Dedifferentiated amniotic fluid mesenchymal stem cell (primary cell): ENCODE measurements at regions not wholly inside any gene's neighbourhood (a gene's known extent, or its start where the extent isn't known, plus 50 kb on each side); places are given as distances from the start of the nearest gene placed in this dataset.

Experiments used
- DNase-seq: peaks from one replicate; pipeline ENCODE4 v3.0.0-alpha.2; 2016; ENCODE audit errors: extremely low spot score

DNA sequence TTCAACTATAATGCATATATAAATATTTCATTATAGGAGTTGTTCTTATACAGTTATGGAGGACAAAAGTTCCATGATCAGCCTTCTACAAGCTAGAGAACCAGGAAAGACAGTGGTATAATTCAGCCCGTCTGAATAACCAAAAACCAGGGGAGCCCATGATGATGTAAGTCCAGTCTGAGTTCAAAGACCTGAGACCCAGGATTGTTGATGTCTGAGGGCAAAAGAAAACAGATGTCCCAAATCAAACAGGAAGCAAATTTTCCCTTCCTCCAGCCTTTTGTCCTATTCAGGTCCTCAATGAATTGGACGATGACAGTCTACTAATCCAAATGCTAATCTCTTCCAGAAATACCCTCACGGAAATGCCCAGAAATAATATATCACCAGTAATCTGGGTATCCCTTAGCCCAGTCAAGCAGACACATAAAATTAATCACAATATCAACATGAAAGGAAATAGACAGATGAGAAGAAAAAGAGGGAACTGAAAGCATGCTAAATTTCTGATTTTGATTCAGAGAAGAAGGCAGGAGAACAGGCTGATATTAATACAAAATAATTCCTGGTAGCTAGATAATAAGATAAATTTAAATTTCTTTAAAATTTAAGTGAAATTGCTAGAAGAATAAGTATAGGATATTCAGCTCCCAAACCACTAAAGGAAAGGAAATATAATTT lies 255.6 kb upstream of the CTAGE1 start:
- DNase-seq = no peak

DNA sequence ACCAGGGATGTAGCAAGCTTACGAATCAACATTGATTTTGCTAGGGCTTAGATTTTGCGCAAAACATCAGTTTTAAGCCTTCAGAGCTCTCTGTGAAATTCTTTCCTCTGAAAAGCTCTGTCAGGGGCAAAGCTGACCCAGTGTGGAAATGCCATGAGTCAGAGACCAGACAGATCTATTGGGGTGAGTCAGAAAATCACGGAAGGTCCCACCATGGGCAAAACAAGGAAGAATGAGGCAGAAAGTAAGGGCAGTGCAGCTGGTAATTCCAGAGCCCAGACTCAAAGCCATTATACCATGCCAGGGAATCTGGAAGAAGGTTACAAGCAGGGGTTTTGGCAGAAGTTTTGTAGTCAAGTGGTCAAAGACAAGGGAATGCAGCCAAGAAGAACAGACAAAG lies 256.6 kb upstream of the CTAGE1 start:
- DNase-seq = peak; percentile 65

DNA sequence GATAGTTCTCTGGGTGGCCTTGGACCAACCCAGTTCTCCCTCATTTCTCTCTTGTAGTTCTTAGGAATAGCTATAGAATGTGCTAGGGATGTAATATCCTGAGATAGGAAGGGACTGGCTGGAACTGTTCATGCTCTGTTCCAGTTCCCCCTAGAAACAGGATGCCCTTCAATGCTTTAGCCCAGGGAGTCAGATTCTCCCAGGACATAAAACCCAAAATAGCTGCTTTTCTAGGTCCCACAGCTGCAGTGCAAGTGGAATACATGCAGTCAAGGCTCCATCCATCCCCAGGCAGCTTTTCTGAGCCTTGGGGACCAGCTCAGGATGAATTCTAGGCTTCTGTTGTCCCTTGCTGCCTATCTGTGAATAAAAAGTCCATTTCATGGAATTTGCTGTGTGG lies 257.3 kb upstream of the CTAGE1 start:
- DNase-seq = no peak

DNA sequence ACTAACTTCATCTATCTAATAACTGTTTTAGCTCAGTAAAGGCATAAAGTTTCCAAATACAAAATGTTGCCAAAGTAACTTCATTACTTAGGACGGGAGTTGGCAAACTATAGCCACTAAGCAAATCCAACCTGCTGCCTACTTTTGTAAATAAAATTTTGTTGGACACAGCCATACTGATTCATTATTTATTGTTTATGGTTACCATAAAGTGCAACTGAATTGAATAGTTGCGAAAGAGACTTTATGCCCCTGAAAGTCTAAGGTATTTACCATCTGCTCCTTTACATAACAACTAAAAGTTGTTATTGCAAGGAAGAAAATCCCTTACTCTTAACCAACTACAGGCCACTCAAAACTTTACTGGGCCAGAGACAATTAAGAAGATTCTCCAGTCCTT lies 256.7 kb upstream of the RBBP8 start:
- peak; percentile 42 for DNase-seq

DNA sequence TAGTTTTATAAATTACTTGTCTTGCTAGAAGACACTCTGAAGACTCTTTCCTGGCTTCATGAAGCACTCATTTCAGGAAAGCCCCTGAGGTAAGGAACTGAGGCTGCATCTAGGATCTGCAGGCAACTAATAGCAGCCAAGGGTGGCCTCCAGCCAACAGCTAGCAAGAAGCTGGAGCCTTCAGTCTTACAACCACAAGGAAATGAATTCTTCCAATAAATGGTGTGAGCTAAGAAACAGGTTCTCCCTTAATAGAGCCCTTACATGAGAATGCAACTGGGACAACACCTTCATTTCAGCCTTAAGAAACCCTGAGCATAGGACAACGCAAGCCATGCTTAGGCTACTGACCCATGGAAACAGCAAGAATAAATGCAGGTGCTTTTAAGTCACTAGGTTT lies 254.6 kb upstream of the RBBP8 start:
- no peak for DNase-seq

DNA sequence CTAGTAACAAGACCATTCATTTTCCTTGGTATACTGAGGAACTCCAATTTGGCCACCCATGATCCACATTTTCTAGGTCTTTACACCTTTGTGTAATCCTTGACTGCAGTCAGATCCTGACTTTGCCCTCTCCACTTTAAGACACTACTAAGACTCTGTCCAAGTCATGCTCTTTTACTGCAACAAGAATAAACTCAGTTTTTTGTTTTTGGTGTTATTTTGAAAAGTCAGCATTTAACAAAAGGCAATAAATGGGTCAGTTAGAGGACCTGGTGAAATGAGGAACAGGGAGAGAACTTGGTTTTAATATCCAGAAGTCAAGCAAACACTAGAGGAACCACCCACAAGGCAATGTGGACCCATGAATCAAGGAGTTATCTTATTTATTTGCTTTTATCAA lies 252.2 kb upstream of the RBBP8 start:
- no peak for DNase-seq

DNA sequence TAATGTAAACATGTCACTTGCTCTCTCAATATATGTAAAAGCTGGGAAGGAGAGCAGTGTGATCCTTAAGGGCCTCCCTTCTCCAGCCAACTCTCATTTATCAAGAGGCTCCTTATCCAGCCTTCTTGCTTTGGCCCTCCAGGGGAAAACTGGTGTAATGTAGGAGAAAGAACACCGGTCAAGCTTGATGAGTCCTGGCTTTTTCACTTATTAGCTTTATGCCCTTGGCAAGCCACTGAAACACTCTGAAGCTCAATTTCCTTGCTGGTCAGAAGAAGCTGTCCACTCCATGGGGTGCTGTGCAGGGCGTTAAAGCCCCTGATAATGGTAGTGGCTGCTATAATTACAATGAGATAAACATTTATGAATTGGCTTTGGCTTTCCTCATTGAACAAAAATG lies 251.2 kb upstream of the RBBP8 start:
- DNase-seq = no peak

DNA sequence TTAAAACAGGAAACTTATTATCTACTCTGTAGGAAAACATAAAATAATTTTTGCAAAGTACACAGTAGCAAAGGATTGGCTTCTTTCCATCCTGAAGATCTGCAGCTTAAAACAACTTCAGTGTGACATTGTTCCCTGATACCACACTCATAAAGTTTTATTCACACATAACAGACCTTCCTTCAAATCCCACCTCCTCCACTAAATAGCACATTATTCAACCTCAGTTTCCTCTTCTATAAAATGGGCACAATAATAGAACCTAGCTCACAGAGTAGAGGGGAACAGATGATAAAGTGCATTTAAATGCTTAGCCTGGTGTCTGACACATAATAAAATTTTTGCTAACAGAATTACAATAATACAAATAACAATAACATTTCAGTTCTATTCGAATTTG lies 250.4 kb upstream of the RBBP8 start:
- DNase-seq = no peak

DNA sequence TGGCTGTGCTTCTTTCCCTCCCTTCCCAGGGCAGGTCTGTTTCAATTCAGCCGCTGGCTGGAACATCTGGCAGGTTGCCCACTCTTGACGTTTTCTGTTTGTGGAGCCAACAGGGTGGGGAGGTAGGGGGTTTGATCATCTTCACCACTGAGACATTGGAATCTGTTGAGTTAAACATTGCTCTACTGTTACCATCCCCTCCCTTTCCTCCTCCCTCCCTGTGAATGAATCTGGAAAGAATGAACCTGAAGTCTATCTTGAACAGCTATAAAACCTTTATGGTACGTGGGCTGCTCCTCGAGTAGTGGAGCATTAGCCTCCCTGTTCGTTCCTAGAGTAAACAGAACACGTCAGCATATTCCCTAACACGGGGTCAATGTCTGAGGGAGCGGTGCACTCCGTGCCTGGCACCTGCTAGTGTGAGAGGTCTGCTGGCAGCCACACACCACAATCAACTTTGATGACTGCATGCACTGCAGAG lies 249.9 kb upstream of the RBBP8 start:
- peak; percentile 77 for DNase-seq

DNA sequence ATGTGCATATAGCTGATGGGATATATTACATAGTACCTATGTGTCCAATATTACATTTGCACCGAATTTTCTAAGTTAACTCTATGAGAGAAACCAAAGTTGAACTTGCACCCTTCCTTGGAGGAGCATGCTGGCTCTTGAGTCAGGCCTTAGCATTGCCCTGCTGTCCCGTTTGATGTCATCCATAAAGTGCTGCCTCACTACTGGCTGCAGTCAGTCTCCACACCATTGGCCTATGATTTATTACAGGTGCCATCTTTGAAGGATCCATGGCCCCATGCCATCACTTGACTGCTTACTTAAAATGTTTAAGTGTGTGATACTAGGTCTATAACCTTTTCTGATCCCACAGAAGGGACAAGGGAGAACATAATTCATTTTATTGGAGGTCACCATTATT lies 249.3 kb upstream of the RBBP8 start:
- DNase-seq = no peak

DNA sequence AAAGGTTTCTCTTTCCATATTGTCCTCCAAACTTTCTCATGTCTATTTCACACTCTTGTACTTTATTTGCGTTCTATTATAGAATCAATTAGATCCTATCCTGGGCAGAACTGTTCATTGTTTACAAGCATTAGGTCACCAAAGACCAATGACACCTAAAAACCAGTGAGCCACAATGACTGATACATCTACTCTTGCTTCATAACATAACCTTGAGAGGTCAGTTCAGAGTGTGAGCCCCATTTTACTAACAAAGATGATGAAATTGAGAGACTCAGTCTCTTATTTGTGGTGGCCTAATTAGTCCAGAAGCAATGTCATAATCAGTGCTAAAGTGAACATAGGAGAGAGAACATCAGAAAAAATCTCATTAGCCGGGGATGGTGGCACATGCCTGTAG lies 248.9 kb upstream of the RBBP8 start:
- no peak for DNase-seq

DNA sequence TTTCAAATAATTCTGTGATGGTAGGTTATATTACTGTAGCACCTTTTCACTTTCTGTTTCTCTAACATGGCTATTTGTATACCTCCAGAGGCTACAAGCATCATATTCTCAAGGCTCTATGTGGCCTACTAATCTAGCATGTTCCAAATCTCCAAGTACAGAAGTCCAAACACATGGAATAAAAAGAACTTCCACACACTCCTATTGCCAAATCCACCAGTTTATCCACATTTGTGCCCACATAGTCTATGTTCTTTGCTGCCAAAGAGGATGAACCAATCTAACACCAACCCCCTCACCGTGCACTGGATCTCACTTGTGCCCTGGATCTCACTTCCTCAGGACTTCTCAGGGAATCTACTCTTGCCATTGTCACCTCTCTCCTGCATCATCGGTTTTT lies 247.3 kb upstream of the RBBP8 start:
- DNase-seq = no peak

DNA sequence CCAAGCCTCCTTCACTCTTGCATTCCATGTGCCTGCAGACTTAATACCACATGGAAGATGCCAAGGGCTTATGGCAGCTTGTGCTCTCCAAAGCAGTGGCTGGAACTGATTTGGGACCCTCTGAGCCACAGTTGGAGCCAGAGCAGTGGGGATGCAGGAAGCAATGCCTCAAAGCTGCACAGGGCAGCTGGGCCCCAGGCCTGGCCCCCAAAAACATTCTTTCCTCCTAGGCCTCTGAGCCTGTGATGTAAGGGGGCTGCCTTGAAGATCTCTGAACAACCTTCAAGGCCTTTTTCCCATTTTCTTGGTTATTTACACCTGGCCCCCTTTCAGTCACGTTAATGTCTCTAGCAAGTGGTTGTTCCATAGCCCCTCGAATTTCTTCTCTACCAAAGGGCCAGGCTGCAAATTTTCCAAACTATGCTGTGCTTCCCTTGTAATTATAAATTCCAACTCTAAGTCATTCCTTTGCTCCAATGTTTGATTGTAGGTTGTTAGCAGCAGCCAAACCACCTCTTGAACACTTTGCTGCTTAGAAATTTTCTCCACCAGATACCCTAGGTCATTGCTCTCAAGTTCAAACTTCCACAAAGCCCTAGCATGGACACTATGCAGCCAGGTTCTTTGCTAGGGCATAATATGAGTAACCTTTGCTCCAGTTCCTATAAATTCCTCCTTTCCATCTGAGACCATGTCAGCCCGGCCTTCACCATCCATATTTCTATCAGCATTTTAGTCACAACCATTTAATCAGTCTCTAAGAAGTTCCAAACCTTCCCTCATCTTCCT lies 245.0 kb upstream of the RBBP8 start:
- DNase-seq = no peak

DNA sequence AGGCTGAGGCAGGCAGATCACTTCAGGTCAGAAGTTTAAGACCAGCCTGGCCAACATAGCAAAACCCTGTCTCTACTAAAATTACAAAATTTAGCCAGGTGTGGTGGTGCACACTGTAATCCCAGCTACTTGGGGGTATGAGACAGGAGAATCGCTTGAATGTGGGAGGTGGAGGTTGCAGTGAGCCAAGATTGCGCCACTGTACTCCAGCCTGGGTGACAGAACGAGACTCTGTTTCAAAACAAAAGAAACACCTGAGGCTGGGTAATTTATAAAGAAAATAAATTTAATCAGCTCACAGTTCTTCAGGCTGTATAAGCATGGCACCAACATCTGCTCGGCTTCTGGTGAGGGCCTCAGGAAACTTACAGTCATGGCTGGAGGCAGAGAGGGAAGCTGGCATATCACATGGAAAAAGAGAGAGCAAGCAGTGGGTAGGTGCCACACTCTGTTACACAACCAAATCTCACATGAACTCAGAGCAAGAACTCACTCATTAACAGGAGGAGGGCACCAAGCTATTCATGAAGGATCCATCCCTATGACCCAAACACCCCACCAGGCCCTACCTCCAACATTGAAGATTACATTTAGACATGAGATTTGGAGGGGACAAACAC lies 244.1 kb upstream of the RBBP8 start:
- no peak for DNase-seq

DNA sequence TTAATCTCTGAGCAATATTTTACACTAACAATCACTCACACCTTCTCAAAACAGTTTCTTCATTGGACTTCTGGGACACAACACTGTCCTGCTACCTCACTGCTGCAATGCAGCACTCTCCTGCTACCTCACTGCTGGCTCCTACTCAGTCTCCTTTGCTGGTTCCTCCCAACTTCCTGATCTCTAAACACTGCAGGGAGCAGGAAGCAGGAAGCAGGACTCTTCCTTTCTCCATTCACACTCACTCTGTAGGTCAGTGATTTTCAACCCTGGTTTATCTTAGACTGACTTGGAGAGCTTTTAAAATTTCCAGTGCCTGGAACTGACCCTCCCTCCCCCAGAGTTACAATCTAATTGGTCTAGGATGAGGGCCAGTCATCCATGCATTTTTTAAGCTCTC lies 243.4 kb upstream of the RBBP8 start:
- DNase-seq = no peak

DNA sequence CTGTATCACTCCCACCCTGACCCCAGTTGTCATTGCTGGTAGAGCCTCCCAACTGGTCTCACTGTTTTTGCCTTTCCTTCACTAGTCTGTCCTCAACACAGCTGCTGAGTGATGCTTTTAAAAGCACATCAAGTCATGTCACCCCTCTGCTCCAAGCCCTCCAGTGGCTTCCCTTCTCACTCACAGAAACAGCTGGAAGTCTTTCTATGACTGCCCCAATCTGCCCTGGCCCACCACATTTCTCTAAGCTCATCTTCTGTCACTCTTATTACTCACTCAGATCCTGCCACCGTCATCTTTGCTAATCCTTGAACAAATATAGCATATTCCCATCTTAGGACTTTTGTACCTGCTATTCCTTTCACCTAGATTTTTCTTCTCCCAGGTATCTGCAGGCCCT lies 242.6 kb upstream of the RBBP8 start:
- no peak for DNase-seq

DNA sequence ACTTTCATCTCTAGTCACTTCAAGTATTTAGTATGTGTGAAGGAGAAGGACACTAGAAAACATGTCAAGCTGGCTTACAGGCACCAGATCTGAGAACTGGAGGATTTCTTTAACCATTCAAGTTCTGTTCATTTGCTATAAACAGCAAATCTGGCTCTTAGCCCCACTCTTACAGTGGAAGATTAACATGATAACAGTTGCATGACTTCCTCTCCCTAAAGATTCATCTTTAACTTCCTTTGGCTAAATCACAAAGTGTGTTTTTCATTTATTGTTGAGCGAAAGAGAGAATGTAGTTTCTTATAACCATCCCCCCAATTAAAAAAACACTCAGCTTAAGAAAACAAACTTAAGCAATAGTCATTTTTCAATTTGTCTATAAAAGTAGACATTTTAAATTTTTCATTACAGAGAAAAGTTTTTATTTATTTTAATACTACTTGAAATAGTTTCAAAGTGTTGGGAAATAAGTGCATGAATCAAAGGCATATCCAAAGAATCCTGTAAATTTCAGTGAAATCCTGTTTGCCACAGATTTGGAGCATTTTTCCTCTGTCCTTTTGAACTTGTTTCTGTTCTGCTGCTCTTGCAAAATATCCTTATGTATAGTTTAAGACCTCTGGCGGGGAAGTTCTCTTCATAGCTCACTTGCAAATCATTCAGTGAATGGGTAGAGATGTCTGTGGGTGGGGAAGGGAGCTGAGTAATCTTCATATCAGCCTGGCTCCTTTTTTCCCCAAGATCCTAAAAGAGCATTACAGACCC lies 241.0 kb upstream of the RBBP8 start:
- peak; percentile 85 for DNase-seq

DNA sequence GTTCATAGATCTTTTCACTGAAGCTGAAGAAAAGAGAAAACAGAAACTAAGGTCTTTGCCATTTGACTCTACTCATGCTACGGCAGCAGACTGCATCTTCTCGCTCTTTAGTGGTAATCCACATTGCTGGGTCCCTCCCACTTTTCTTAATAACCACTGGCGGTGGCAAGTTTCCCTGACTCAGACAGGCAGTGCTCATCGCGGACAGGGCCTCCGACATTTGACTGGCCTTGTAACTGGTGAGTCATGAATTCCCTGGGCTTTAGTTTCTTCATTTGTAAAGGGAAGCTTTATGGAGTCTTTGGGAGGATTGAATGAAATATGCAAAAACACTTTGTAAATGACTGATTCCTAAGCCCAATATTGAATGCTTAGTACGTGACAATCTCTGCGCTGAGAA lies 238.2 kb upstream of the RBBP8 start:
- peak; percentile 94 for DNase-seq

DNA sequence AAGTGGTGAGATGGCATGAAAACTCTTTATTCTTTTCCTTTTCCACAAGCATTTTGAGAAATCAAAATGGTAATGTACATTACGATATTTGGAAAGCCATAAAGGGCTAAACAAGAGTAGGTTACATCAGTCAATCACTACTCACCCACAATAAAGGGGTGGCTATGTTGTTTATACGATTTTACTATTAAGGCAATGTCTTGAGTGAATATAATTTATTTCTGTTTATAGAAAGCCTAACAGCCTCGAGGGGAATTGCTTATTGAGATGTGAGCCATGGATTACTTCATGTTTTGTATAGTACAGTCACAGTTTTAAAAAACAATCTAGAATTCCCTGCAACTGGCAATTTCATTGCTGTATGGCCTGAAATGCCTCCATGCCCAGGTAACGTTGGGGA lies 237.5 kb upstream of the RBBP8 start:
- DNase-seq = no peak

DNA sequence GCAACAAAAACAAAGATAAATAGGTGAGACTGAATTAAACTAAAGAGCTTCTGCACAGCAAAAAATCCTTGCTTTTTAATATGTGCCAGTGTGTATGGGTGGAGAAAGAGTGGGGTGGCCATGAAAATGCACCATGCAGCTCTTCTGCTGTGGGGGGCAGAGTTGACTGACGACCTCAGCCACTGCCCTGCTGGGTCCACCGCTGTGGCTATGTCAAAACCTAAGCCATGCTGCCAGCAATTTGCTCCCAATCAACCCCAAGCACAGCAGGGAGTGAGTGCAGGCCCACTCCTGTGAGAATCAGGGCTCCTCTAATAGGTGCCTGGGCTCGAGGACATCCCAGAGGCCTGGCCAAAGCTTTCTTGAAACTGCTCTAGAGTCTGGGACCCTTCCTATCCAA lies 235.6 kb upstream of the RBBP8 start:
- DNase-seq = no peak

DNA sequence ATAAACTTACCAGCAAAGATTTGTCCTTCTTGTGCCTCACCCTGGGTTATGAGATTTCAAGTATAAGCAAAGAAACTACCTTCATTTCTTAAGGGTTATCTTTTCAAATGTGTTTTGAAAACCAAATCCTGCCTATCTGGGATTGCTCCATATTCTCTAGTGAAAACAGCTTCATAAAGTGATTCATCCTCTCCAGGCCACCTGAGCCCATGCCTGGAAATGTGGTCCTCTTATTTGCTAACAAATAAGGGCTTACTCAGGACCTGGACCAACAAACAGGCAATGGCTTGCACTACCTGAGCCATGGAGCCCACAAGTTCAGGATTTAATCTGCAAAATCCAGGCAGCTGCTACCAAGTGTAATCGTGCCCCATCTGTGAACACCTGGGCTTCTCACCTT lies 234.4 kb upstream of the RBBP8 start:
- no peak for DNase-seq

DNA sequence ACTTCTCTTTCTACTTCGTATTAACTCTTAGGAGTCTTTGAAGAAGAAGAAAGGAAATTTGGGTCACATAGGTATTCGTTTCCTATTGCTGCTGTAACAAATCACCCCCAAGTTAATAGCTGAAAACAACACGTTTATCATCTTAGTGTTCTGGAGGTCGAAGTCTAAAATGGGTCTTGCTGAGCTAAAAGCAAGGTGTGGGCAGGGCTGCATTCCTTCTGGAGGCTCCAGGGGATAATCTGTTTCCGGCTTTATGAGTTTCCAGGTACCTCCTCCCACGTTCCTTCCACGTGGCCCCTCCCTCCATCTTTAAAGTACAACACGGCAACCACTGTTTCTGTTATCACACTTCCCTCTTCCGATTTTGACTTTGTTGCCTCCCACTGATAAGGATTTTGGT lies 233.5 kb upstream of the RBBP8 start:
- no peak for DNase-seq
